Testis (tissue), 2 donors: ENCODE measurements at regions not wholly inside any gene's neighbourhood (a gene's known extent, or its start where the extent isn't known, plus 50 kb on each side); places are given as distances from the start of the nearest gene placed in this dataset.

ENCODE experiments used
- DNase-seq: peaks from one replicate; pipeline ENCODE4 v3.0.0-alpha.2; 2019
- H3K27ac ChIP-seq, 2 donors: fragments of 200-600 bp; sonication (generic); one replicate each; pipeline ENCODE4 v1.5.1; 2019
- H3K27me3 ChIP-seq: fragments of 200-600 bp; sonication (generic); one replicate; pipeline ENCODE4 v1.5.1; 2019
- H3K36me3 ChIP-seq: fragments of 200-600 bp; sonication (generic); one replicate; pipeline ENCODE4 v1.5.1; 2017; ENCODE audit warnings: low read depth; ENCODE audit errors: missing control alignments
- H3K4me1 ChIP-seq: fragments of 200-600 bp; sonication (generic); one replicate; pipeline ENCODE4 v1.5.1; 2019
- H3K4me3 ChIP-seq, 2 donors: fragments of 200-600 bp; sonication (generic); one replicate each; pipeline ENCODE4 v1.5.1; 2017 to 2019
- H3K9me3 ChIP-seq: fragments of 200-600 bp; sonication (generic); one replicate; pipeline ENCODE4 v1.5.1; 2017
- CTCF ChIP-seq, 3 experiments: fragments of 450-650 bp in 2 of 3; fragments of 200-600 bp in 1 of 3; sonication (generic) in 1 of 3; IDR thresholded peaks; one replicate each; pipeline ENCODE4 v1.5.1; 2016 to 2019; ENCODE audit warnings: antibody characterized with exemption in 3 of 3, mild to moderate bottlenecking in 2 of 3, moderate library complexity in 1 of 3
- POLR2A ChIP-seq: fragments of 450-650 bp; IDR thresholded peaks from one replicate; pipeline ENCODE4 v1.6.1; 2017; ENCODE audit warnings: antibody characterized with exemption, mild to moderate bottlenecking, moderate library complexity
- WGBS, 2 donors: methylation state at CpG; one replicate each; pipeline ENCODE4 v1.1.5; 2018; 5-methylcytosine and 5-hydroxymethylcytosine counted together
- intact Hi-C: fragments of 100-400 bp; cut with DNase I; formaldehyde crosslinking; loops from one replicate; pipeline ENCODE4 v1.15.1; 2023; ENCODE audit warnings: low total_unique reads

DNA sequence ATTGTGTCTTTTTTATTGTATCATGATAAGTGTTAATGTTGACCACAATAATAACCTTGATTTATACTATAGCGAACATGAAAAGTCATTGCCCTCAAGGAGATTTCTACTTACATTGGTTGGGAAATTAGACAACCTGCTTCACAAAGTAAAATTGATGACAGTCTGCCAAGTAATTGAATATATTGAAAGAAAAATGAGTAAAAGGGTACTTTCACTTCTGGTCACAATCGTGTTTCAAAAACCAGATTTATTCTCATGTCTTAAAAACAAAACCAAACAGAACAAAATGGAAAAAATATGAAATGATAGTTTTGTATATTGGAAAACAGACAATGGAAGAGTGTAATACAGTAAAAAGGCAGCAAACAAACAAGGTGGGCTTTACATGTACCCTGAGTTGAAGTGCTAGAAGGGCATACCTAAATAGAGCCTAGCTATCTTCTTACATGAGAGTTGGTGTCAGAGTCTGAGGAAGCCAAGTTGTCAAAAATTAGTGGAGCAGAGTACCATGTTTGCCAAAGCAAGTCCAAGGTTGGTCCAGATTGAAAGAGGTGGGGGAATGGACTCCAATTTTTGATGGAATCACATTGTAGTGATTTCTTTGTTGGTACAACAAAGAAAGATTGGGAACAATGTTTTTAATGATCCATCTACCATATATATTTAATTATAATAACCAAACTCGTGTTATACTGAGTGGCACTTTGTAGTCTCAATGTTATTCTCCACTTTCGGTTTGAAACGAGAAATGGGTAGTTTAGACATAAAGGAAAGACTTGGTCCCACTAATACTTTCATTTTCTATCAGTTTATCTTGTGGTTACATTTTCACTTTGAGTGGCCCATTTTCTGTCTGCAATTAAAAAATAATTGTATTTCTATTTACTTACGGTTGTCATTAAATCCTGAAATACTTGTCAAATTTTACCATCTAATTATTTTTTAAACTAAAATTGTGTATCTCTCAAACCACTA lies 775.6 kb downstream of the STIM2 start:
- Histone ChIP-seq H3K27me3 (no peaks in the 10 kb centered on the region), H3K4me3 (no peak overlapping the region), H3K27ac (no peak overlapping the region), H3K4me1 (no peaks in the 10 kb centered on the region), H3K36me3 (no peaks in the 10 kb centered on the region), H3K9me3 (no peaks in the 10 kb centered on the region)
- no peak for DNase-seq
- TF ChIP-seq POLR2A = no peak
- intact Hi-C loops = no loop called here
- WGBS, 2 donors = 85 to 88% methylated on average over 6 of the region's 6 CpGs

DNA sequence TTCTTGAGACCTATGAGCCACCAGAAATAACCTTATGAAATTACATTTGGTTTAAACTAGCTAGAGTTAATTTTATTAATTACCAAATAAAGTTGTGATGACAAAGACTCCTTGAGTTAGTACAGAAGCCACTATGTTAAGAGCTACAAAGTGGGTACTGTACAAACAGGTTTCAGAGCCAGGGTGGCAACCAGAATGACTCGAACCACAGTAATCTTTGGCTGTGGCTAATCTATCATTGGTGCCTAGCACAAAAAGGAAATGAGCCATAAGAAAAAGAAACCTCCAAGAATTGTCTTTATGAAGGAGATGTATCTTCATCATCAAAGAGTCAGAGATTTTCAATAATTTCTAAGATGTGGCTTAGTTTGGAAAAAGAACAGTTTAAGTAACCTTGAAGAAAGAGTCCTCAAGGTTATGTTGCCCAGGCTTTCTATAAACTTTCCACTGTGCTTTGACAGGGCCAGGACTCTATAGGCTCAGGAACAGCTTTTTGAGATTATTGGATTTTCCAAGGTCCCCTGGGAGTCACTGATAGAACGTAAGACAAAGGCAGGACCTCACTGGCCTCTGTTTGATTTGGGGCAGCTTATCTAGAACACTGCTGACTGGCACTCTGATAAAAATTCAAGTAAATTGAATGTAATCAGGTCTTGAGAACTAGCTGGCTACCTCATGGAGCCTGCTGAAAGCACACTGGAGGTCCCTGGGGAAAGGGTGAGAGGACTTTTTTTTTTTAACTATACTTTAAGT lies 777.7 kb downstream of the STIM2 start:
- Histone ChIP-seq H3K27me3 (no peaks in the 10 kb centered on the region), H3K9me3 (no peaks in the 10 kb centered on the region), H3K27ac (no peak overlapping the region), H3K4me3 (no peak overlapping the region), H3K36me3 (no peaks in the 10 kb centered on the region), H3K4me1 (no peaks in the 10 kb centered on the region)
- intact Hi-C loops = no loop called here
- TF ChIP-seq POLR2A = no peak
- no peak for TF ChIP-seq CTCF (IDR thresholded peaks at IDR 0.05)
- no peak for DNase-seq
- 44 to 58% methylated on average over 2 of the region's 2 CpGs for WGBS, 2 donors

DNA sequence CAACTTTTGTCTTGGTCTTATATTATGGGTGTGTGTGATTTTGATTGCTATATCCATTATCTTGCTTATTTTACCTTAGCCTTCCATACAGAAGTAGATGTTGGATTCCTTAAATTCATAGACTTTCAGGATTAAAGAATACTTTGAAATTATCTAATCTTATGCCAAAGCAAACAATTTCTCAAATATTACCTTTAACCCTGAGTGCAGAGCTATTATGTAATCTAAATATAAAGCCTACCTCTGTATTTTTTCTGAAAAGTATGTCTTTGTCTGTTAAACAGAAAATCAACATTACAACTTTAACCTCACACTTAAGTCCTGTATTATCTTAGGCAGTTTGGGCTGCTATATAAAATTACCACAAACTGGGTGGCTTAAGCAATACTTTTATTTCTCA lies 782.5 kb downstream of the STIM2 start:
- H3K4me1 ChIP-seq = no peaks in the 10 kb centered on the region
- no peak for DNase-seq
- H3K27me3 ChIP-seq = no peaks in the 10 kb centered on the region
- no peaks in the 10 kb centered on the region for H3K36me3 ChIP-seq
- TF ChIP-seq CTCF (IDR thresholded peaks at IDR 0.05) = no peak
- TF ChIP-seq POLR2A = no peak
- H3K9me3 ChIP-seq = no peaks in the 10 kb centered on the region
- no peak overlapping the region for H3K27ac ChIP-seq
- intact Hi-C loops = no loop called here
- no peak overlapping the region for H3K4me3 ChIP-seq

DNA sequence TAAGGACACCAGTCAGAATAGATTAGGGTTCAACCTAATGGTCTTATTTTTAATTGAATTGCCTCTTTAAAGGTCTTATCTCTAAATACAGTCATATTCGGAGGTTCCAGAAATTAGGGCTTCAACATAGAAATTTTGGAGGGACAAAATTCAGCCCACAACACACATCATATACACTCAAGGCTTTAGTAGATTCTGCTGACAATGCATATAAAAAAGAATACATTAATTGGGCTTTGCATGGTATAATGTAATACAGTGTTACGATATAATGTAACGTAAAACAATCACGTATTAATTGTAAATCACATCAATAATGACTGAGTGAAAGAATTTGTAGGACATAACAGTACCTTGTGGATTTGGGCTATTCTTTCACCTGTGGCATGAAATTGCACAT lies 787.8 kb downstream of the STIM2 start:
- intact Hi-C loops = no loop called here
- H3K36me3 ChIP-seq = no peaks in the 10 kb centered on the region
- no peak for TF ChIP-seq CTCF (IDR thresholded peaks at IDR 0.05)
- no peak for TF ChIP-seq POLR2A
- 89 to 95% methylated on average over 4 of the region's 4 CpGs for WGBS, 2 donors
- H3K4me3 ChIP-seq = no peak overlapping the region
- H3K27ac ChIP-seq = no peak overlapping the region
- H3K27me3 ChIP-seq = no peaks in the 10 kb centered on the region
- DNase-seq = no peak
- no peaks in the 10 kb centered on the region for H3K4me1 ChIP-seq
- H3K9me3 ChIP-seq = no peaks in the 10 kb centered on the region

DNA sequence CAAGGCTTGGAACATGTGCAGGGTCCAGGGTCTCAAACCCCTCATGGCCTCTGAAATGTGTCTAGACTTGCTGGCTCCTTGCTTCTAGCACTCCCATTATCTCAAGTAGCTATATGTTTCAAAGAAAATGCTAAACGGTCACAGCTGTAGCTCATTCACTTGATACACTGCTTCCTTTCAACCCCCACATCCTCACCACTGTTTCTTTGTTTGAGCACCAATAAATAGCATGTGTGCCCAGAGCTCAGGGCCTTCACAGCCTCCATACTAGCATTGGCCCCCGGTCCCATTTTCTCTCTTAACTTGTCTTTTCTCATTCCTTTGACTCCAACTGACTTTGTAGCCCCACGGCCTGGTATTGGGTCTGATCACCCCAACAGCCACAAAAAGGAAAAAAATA lies 801.8 kb downstream of the STIM2 start:
- H3K36me3 ChIP-seq = no peaks in the 10 kb centered on the region
- no peak for DNase-seq
- H3K27ac ChIP-seq = no peak overlapping the region
- WGBS, 2 donors = 54 to 62% methylated on average over 3 of the region's 3 CpGs
- no peaks in the 10 kb centered on the region for H3K27me3 ChIP-seq
- H3K4me3 ChIP-seq = no peak overlapping the region
- TF ChIP-seq CTCF (IDR thresholded peaks at IDR 0.05) (no peak), POLR2A (no peak)
- intact Hi-C loops = no loop called here
- H3K9me3 ChIP-seq = no peaks in the 10 kb centered on the region
- no peaks in the 10 kb centered on the region for H3K4me1 ChIP-seq
